HUES6 (cell line): ENCODE measurements at regions not wholly inside any gene's neighbourhood (a gene's known extent, or its start where the extent isn't known, plus 50 kb on each side); places are given as distances from the start of the nearest gene placed in this dataset.
A peak's percentile ranks its signal among the peaks of the same experiment; 100 is the strongest.
"Not testable (repeated sequence)": the region's sequence is repeated elsewhere in the genome, so short reads cannot be mapped to it uniquely, and the experiment has no call there.

ENCODE experiments used
- H3K27ac ChIP-seq: 2 replicates; pipeline ENCODE4 v1.7.0; 2013; ENCODE audit warnings: low read depth, mild to moderate bottlenecking, low read length, inconsistent platforms
- H3K27me3 ChIP-seq: 2 replicates; pipeline ENCODE4 v1.6.1; 2013; ENCODE audit warnings: low read length; ENCODE audit not compliant: control insufficient read depth, insufficient read depth
- H3K36me3 ChIP-seq: 2 replicates; pipeline ENCODE4 v1.6.1; 2013; ENCODE audit warnings: low read length; ENCODE audit not compliant: control insufficient read depth, insufficient read depth
- H3K4me1 ChIP-seq: 2 replicates; pipeline ENCODE4 v1.6.1; 2013; ENCODE audit warnings: low read length; ENCODE audit not compliant: control insufficient read depth, insufficient read depth
- H3K4me3 ChIP-seq: 2 replicates; pipeline ENCODE4 v1.5.1; 2013; ENCODE audit warnings: low read depth, low read length
- H3K9ac ChIP-seq: one replicate; pipeline ENCODE4 v1.6.1; 2013; ENCODE audit warnings: mild to moderate bottlenecking, low read length
- H3K9me3 ChIP-seq: 2 replicates; pipeline ENCODE4 v1.6.1; 2013; ENCODE audit warnings: low read depth, low read length; ENCODE audit not compliant: control insufficient read depth, insufficient read depth

DNA sequence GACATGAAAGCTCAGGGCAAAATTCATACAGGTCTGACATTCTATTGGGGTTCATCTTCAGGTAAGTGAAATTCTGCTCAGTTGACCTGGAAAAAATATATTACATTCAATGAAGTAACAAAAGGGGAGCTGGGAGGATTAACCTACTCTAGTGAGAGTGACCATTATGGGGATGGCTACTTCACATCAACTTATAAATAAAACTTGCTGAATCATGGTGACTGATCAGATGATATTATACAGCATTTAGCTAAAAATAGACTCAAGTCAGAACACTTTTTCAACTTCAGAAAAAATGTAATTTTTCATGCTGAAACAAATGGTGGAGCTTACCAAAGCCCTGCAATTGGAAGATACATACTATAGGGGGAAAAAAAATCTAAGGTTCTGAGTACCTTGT, 800.2 kb downstream of the FSCB start:
- Histone ChIP-seq H3K27me3 (no peaks in the 10 kb centered on the region), H3K4me3 (no peak overlapping the region), H3K9me3 (0 out of 2 replicates have a peak, but pooled peaks cover 3% of the 10 kb centered on the region), H3K36me3 (no peaks in the 10 kb centered on the region), H3K27ac (no peak overlapping the region), H3K9ac (no peak overlapping the region), H3K4me1 (no peaks in the 10 kb centered on the region)

DNA sequence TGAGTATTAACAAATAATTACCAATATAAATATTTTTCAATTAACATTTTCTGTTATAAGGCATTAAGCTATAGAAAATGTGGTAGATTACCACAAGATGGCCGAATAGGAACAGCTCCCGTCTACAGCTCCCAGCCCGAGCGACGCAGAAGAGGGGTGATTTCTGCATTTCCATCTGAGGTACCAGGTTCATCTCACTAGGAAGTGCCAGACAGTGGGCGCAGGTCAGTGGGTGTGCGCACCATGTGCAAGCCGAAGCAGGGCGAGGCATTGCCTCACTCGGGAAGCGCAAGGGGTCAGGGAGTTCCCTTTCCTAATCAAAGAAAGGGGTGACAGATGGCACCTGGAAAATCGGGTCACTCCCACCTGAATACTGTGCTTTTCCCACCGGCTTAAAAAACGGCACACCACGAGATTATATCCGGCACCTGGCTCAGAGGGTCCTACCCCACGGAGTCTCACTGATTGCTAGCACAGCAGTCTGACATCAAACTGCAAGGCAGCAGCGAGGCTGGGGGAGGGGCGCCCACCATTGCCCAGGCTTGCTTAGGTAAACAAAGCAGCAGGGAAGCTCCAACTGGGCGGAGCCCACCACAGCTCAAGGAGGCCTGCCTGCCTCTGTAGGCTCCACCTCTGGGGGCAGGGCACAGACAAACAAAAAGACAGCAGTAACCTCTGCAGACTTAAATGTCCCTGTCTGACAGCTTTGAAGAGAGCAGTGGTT, 808.4 kb downstream of the FSCB start:
- not testable (repeated sequence) for H3K36me3 ChIP-seq, H3K4me1 ChIP-seq, H3K27me3 ChIP-seq, H3K27ac ChIP-seq, H3K9me3 ChIP-seq
- peak overlapping the region; percentile 38 for H3K9ac ChIP-seq
- H3K4me3 ChIP-seq, result peak overlapping the region; percentile 60

DNA sequence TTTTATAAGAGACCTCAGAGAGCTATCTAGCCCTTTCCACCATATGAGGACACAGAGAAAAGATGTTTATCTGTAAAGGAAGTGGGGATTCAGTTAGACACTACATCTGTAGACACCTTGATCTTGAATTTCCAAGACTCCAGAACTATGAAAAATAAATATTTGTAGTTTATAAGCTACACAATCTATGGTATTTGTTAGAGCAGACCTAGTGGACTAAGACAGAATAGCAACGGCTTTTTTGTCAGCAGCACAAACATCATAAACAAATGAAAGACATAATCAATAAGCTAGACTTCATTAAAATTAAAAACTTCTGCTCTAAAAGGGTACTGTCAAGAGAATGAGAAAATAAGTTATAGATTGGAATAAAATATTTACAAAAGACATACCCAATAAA, 810.1 kb downstream of the FSCB start:
- H3K36me3 ChIP-seq, result no peaks in the 10 kb centered on the region
- no peaks in the 10 kb centered on the region for H3K9me3 ChIP-seq
- no peak overlapping the region for H3K27ac ChIP-seq
- H3K4me3 ChIP-seq, result no peak overlapping the region
- H3K27me3 ChIP-seq, result no peaks in the 10 kb centered on the region
- no peak overlapping the region for H3K9ac ChIP-seq
- H3K4me1 ChIP-seq, result no peaks in the 10 kb centered on the region

DNA sequence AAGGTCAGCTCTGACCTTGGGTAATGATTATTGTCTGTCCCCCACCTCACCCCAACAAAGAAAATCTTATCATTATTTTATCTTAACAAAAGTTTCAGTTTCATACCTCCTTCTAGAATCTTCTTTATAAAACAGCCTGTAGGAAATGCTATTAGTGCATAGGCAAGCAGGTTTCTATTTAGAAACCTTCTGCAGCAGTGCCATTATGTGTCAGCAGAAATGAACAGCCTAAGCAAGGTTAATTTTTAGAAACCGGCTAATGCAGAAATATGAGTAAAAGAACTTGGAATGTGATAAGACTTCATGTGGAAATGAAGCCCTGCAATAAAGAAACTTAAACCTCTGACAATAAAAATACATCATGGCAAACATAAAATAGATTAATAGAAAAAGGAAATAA, 814.4 kb downstream of the FSCB start:
- no peak overlapping the region for H3K27ac ChIP-seq
- H3K4me3 ChIP-seq, result no peak overlapping the region
- H3K4me1 ChIP-seq, result no peaks in the 10 kb centered on the region
- H3K9me3 ChIP-seq, result no peaks in the 10 kb centered on the region
- no peak overlapping the region for H3K9ac ChIP-seq
- no peaks in the 10 kb centered on the region for H3K27me3 ChIP-seq
- H3K36me3 ChIP-seq, result no peaks in the 10 kb centered on the region

DNA sequence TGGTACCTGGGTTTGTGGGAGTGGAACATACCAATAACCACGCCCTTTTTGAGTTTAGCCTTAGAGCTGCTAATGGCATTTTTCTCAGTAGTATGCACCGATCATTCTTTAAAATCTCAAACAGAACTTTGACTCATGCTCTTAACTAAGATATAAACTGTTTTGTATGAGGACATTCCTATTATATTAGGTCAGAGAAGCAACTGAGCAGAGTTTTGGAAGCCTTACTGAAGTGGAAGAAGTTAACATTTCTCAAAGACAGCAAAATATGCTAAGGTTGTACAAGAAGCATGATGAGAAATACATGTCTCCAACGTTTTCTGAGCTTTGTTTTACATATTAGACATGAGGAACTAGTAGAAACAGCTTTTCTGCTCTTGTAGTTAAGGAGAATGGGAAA, 819.2 kb downstream of the FSCB start:
- no peaks in the 10 kb centered on the region for H3K27me3 ChIP-seq
- H3K4me3 ChIP-seq, result no peak overlapping the region
- no peak overlapping the region for H3K27ac ChIP-seq
- H3K4me1 ChIP-seq, result no peaks in the 10 kb centered on the region
- H3K36me3 ChIP-seq, result no peaks in the 10 kb centered on the region
- H3K9ac ChIP-seq, result no peak overlapping the region
- no peaks in the 10 kb centered on the region for H3K9me3 ChIP-seq

DNA sequence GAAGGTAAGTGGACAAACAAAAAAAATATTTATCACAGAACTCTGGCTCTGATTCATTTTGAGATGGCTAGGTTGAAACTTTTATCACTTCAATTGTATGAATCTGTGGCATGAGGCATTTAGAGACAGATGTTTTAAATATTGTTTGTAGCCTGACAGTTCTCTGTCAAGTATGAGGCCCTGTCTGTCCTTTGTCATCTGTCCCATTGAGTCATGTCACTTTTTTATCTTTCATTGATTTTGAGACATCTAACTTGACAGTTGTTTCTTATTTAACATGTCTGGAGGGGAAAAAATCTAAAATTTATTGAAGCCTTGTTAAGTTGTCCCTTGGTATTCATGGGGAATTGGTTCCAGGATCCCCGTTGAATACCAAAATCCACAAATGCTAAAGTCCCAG, 829.5 kb downstream of the FSCB start:
- H3K4me3 ChIP-seq, result no peak overlapping the region
- H3K9me3 ChIP-seq, result no peaks in the 10 kb centered on the region
- H3K4me1 ChIP-seq, result no peaks in the 10 kb centered on the region
- H3K9ac ChIP-seq, result no peak overlapping the region
- no peaks in the 10 kb centered on the region for H3K36me3 ChIP-seq
- H3K27ac ChIP-seq, result no peak overlapping the region
- H3K27me3 ChIP-seq, result no peaks in the 10 kb centered on the region

DNA sequence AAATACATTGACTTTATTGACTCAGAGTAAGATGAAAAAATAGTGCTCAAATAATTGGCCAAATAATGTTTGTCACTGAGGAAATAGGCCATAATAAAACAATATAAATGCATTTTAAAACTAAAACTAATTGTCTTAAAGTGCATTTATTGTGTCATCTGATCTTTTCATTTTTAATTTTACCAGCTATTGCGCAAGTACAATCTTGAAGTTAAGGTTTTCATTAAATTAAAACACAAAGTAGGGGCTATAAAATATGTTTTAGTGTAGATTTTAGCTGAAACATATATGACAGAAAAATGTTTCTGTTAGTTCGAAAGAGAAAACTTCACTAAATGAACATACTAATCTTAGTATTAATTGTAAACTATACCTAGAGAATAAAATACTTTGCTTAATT, 832.8 kb downstream of the FSCB start:
- no peaks in the 10 kb centered on the region for H3K4me1 ChIP-seq
- H3K9ac ChIP-seq, result no peak overlapping the region
- no peaks in the 10 kb centered on the region for H3K27me3 ChIP-seq
- H3K4me3 ChIP-seq, result no peak overlapping the region
- no peak overlapping the region for H3K27ac ChIP-seq
- H3K9me3 ChIP-seq, result no peaks in the 10 kb centered on the region
- no peaks in the 10 kb centered on the region for H3K36me3 ChIP-seq

DNA sequence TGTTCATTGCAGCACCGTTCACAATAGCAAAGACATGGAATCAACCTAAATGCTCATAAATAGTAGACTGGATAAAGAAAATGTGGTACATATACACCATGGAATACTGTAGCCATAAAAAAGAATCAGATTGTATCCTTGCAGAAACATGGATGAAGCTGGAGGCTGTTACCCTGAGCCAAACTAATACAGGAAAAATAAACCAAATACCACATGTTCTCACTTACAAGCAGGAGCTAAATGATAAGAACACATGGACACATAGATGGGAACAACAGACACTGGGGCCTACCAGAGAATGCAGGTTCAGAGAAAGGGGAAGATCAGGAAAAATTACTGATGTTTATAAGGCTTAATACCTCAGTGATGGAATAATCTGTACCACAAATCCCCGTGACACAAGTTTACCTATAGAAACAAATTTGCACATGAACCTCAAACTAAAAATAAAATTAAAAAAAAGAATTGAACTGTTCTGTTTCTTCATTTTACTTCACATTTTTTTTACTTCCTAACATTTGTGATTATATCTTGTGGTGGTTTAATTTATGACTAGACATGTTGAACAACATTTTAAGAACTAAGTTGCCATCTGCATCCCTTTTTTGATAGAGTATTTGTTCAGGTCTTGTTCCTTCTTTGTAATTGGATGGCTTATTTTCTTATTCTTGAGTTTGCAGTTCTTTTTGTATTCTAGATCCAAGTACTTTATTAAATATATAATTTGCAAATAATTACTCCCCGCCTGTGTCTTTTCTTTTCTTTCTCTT, 835.2 kb downstream of the FSCB start:
- Histone ChIP-seq H3K27me3 (no peaks in the 10 kb centered on the region), H3K9ac (no peak overlapping the region), H3K27ac (no peak overlapping the region), H3K4me1 (no peaks in the 10 kb centered on the region), H3K9me3 (no peaks in the 10 kb centered on the region), H3K36me3 (no peaks in the 10 kb centered on the region), H3K4me3 (no peak overlapping the region)

DNA sequence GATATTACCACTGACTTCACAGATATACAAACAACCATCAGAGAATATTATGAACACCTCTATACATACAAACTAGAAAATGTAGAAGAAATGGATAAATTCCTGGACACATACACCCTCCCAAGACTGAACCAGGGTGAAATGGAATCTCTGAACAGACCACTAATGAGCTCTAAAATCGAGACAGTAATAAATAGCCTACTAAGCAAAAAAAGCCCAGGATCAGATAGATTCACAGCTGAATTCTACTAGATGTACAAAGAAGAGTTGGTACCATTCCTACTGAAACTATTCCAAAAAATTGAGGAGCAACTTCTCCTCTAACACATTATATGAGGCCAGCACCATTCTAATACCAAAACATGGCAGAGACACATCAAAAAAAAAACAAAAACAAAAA, 837.7 kb downstream of the FSCB start:
- Histone ChIP-seq H3K27me3 (no peaks in the 10 kb centered on the region), H3K9me3 (no peaks in the 10 kb centered on the region), H3K27ac (no peak overlapping the region), H3K4me1 (no peaks in the 10 kb centered on the region), H3K9ac (no peak overlapping the region), H3K4me3 (no peak overlapping the region), H3K36me3 (no peaks in the 10 kb centered on the region)

DNA sequence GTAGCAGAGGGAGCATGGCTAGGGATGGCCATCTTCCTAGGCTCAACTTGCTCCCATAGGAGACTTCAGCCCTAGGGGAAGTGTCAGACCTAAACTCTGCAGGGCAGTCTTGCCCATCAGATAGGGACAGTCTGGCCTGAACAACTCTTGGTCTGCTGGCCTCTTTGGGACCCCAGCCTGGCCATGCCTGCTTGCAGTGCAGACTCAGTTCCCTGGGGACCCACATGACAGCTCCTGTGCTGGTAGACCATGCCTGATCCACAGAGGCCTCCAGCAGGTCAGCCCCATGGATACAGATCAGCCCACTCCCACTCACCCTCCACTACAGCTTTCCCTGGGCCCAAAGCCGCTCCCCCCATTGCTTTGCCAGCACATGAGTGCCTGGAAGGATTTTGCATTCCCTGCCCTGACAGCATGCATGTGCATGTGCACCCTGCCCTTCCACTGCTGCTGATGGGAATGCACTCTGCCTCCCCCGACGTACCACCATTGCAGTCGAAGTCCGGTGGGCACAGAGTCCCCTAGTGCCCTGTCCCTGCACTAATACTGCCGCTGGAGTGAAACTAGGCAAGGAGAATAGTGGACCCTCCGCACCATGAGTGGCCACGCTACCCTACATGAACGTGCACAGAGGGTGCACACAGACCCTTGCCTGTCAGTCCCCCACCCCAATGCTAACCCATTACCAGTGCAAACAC, 841.4 kb downstream of the FSCB start:
- H3K36me3 ChIP-seq, result no peaks in the 10 kb centered on the region
- H3K9ac ChIP-seq, result no peak overlapping the region
- H3K27ac ChIP-seq, result no peak overlapping the region
- H3K27me3 ChIP-seq, result no peaks in the 10 kb centered on the region
- no peaks in the 10 kb centered on the region for H3K9me3 ChIP-seq
- H3K4me3 ChIP-seq, result no peak overlapping the region
- H3K4me1 ChIP-seq, result no peaks in the 10 kb centered on the region

DNA sequence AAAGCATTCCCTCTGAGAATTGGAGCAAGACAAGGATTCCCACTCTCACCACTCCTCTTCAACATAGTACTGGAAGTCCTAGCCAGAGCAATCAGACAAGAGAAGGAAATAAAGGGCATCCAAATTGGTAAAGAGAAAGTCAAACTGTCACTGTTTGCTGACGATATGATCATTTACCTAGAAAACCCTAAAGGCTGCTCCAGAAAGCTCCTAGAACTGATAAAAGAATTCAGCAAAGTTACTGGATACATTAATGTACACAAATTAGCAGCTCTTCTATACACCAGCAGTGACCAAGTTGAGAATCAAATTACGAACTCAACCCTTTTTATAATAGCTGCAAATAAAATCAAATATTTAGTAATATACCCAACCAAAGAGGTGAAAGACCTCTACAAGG, 851.9 kb downstream of the FSCB start:
- not testable (repeated sequence) for H3K9me3 ChIP-seq, H3K4me3 ChIP-seq, H3K4me1 ChIP-seq, H3K27ac ChIP-seq, H3K9ac ChIP-seq, H3K27me3 ChIP-seq, H3K36me3 ChIP-seq
